ENCODE measurements at regions not wholly inside any gene's neighbourhood (a gene's known extent, or its start where the extent isn't known, plus 50 kb on each side); places are given as distances from the start of the nearest gene placed in this dataset.

GRCh38 chr12:59230334-59230733 lies 310.0 kb upstream of the LRIG3 start:
- no peak overlapping the region for H2AK5ac ChIP-seq (ENCODE audit: insufficient read length, low read length)
- H3K14ac ChIP-seq (ENCODE audit: insufficient read depth, low read length) = no peak overlapping the region
- no peaks in the 10 kb centered on the region for H3K27me3 ChIP-seq (ENCODE audit: insufficient read depth, low read length)
- no peak overlapping the region for H4K91ac ChIP-seq (ENCODE audit: insufficient read length, low read depth, low read length)
- H3K4ac ChIP-seq (ENCODE audit: low read depth, low read length) = no peak overlapping the region
- H3T11ph ChIP-seq (ENCODE audit: low read length) = no peak overlapping the region
- no peak overlapping the region for H3K4me2 ChIP-seq (ENCODE audit: insufficient read depth, insufficient read length, low read length)
- H4K5ac ChIP-seq (ENCODE audit: insufficient read length, low read depth, low read length) = no peak overlapping the region
- TF ChIP-seq, protein P1, sequence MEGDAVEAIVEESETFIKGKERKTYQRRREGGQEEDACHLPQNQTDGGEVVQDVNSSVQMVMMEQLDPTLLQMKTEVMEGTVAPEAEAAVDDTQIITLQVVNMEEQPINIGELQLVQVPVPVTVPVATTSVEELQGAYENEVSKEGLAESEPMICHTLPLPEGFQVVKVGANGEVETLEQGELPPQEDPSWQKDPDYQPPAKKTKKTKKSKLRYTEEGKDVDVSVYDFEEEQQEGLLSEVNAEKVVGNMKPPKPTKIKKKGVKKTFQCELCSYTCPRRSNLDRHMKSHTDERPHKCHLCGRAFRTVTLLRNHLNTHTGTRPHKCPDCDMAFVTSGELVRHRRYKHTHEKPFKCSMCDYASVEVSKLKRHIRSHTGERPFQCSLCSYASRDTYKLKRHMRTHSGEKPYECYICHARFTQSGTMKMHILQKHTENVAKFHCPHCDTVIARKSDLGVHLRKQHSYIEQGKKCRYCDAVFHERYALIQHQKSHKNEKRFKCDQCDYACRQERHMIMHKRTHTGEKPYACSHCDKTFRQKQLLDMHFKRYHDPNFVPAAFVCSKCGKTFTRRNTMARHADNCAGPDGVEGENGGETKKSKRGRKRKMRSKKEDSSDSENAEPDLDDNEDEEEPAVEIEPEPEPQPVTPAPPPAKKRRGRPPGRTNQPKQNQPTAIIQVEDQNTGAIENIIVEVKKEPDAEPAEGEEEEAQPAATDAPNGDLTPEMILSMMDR (conservative IDR thresholded peaks at IDR 0.05) = no peak
- no peak for DNase-seq
- H3K23me2 ChIP-seq (ENCODE audit: insufficient read length, low read depth, low read length, poor library complexity, severe bottlenecking) = no peaks in the 10 kb centered on the region
- Mint-ChIP-seq H3K27ac (no peak overlapping the region), H3K9me3 (peaks cover 19 to 21% of the 10 kb centered on the region in 2 experiments), H3K4me1 (no peaks in the 10 kb centered on the region; a peak in 1 of 4 replicates), H3K36me3 (ENCODE audit: insufficient read depth in 1 of 3, low read depth in 3 of 3) (peaks cover 4 to 27% (median 6%) of the 10 kb centered on the region in 3 experiments; a peak in 6 of 7 replicates), H3K4me3 (no peak overlapping the region), H3K27me3 (ENCODE audit: low read depth) (no peaks in the 10 kb centered on the region; the same call in 1 of the 2 replicates)
- H4K8ac ChIP-seq (replicated peaks; ENCODE audit: insufficient read length, low read depth, low read length) = no peak overlapping the region
- no peaks in the 10 kb centered on the region for H3K4me1 ChIP-seq (ENCODE audit: insufficient read depth, low read length)
- H2BK15ac ChIP-seq (ENCODE audit: low read depth, low read length) = no peak overlapping the region
- no peak overlapping the region for H3K27ac ChIP-seq (ENCODE audit: insufficient read length, low read depth, low read length)
- no peak overlapping the region for H3K56ac ChIP-seq (ENCODE audit: insufficient read length, low read depth, low read length)
- H4K20me1 ChIP-seq (ENCODE audit: control insufficient read depth, insufficient read depth, insufficient read length) = no peaks in the 10 kb centered on the region
- H3K79me2 ChIP-seq (ENCODE audit: insufficient read depth, low read length) = no peaks in the 10 kb centered on the region
- no peak overlapping the region for H3K18ac ChIP-seq (ENCODE audit: insufficient read length, low read depth, low read length)
- no peaks in the 10 kb centered on the region for H3K79me1 ChIP-seq (ENCODE audit: insufficient read depth, low read depth, low read length, poor library complexity, severe bottlenecking)
- no peak overlapping the region for H3K23ac ChIP-seq (ENCODE audit: insufficient read length, low read depth, low read length)
- H2BK20ac ChIP-seq (ENCODE audit: low read depth, low read length, poor library complexity, severe bottlenecking) = no peak overlapping the region
- no peak overlapping the region for H3K9ac ChIP-seq (ENCODE audit: extremely low read depth, insufficient read length, low read length)
- no peak overlapping the region for H2BK12ac ChIP-seq (ENCODE audit: insufficient read length, low read depth, low read length)
- no peaks in the 10 kb centered on the region for H3K9me3 ChIP-seq (ENCODE audit: control insufficient read depth, low read depth, low read length)
- H2AFZ ChIP-seq (ENCODE audit: low read length) = no peak overlapping the region
- H2BK120ac ChIP-seq (ENCODE audit: low read depth, low read length, poor library complexity, severe bottlenecking) = no peak overlapping the region
- no peak overlapping the region for H2BK5ac ChIP-seq (ENCODE audit: insufficient read length, low read length)
